Motor neuron (in vitro differentiated cells): ENCODE measurements at regions not wholly inside any gene's neighbourhood (a gene's known extent, or its start where the extent isn't known, plus 50 kb on each side); places are given as distances from the start of the nearest gene placed in this dataset.
"Not testable (repeated sequence)": the region's sequence is repeated elsewhere in the genome, so short reads cannot be mapped to it uniquely, and the experiment has no call there.

Experiments
- ATAC-seq, 8 experiments: fragments of 200-7000 bp; cut with Tn5 transposase; replicated peaks in 6 of 8; 2 replicates each; pipeline ENCODE4 v1.8.0; 2021; ENCODE audit warnings: mild to moderate bottlenecking in 8 of 8, moderate library complexity in 8 of 8
- H3K27ac ChIP-seq, 2 donors: fragments of 250-450 bp; sonication (Bioruptor Pico); 2 replicates each; pipeline ENCODE4 v1.9.0; 2021; ENCODE audit warnings: antibody characterized with exemption in 2 of 2, mild to moderate bottlenecking in 2 of 2, moderate library complexity in 1 of 2
- H3K4me1 ChIP-seq, 2 donors: fragments of 250-450 bp; sonication (Bioruptor Pico); replicated peaks in 1 of 2; 2 replicates each; pipeline ENCODE4 v1.6.1; 2021; ENCODE audit warnings: antibody characterized with exemption in 2 of 2, mild to moderate bottlenecking in 2 of 2, moderate library complexity in 1 of 2
- H3K4me3 ChIP-seq, 5 donors: fragments of 250-450 bp; sonication (Bioruptor Pico); 2 replicates each; pipeline ENCODE4 v1.9.0; 2021; ENCODE audit warnings: antibody characterized with exemption in 5 of 5, mild to moderate bottlenecking in 5 of 5, moderate library complexity in 4 of 5
- WGBS, 10 experiments: fragments of 450-650 bp; shearing (Covaris generic); methylation state at CpG; one replicate each; pipeline ENCODE4 v1.0.0; 2022; 5-methylcytosine and 5-hydroxymethylcytosine counted together
- in situ Hi-C, 9 experiments: fragments of 400-800 bp; cut with MboI; loops; one replicate each; pipeline ENCODE4 v1.15.0; 2021; ENCODE audit warnings: low sequenced_read_pairs in 9 of 9, low pct_unique_long_range_greater_than_20kb in 2 of 9; ENCODE audit not compliant: unreplicated experiment in 9 of 9

DNA sequence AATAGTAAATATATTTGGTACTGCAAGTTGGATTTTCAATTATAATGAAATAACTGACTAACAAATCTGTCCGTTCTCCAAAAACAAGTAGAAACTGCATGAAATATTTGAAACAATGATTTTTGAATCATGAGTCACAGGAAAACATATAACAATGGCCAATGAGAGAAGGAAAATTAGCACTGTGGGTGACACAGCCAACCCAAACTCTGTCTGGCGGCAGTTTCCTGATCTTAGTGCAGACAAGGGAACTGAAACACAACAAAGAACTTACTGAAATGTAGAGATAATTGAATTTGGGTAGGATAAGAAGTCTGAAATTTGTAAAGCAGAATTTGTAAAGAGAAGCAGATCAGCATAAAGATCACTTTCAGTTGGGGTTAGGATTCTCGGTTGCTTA lies 2743.3 kb upstream of the PCDH20 start:
- ATAC-seq: peak in 1 of 8 experiments; percentile 40
- in situ Hi-C loops: no loop called here
- Histone ChIP-seq H3K4me3 (no peak overlapping the region), H3K27ac (no peak overlapping the region), H3K4me1 (peaks cover 5 to 7% of the 10 kb centered on the region in 2 donors)
- 9 to 100% (median 85%) methylated on average over 1 to 3 of the region's 3 CpGs; no CpG with 5 or more reads in 1 of the 10 experiments for WGBS, 10 experiments

DNA sequence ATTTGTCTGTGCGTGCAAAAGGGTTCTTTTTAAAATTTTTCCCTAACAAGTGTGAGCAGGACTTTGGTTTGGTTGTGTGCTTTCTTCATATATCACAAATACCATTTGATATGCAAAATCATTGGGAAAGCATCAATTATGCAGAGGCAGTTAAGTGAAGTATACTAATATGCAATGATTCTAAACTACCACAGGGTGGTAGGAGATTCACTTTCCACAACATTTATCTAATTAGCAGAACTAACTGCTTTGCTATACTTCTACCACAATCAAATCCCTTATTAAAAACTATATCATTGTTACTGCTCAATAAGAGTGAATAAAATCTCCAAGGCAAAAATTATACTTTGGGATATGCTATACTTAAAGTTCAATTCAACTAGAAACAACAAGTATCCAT lies 2738.9 kb upstream of the PCDH20 start:
- 33 to 100% (median 80%) methylated on average over 1 of the region's 1 CpG; no CpG with 5 or more reads in 4 of the 10 experiments for WGBS, 10 experiments
- Histone ChIP-seq H3K4me1 (peaks cover 0 to 4% of the 10 kb centered on the region in 2 donors), H3K27ac (no peak overlapping the region), H3K4me3 (no peak overlapping the region)
- ATAC-seq: no peak
- in situ Hi-C loops: no loop called here

DNA sequence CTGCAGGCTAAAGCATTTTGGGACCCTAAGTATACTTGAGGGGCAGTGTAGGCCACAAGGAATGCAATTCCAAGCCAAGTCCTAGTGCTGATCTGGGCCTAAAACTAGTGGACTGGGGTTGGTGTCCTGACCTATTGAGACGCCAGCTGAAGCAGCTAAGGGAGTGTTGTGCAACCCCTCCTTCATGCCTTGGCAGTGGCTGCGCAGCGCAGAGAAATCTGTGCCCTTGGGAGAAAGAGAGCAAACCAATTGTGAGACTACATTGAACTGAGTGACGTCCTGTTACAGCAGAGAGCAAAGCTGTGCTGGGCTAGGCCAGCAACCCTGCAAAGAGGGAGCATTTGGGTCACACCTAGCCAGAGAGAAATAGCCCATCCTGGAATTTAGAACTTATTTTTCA lies 2715.0 kb upstream of the PCDH20 start:
- in situ Hi-C loops: no loop called here
- Histone ChIP-seq H3K4me3 (no peak overlapping the region), H3K27ac (no peak overlapping the region), H3K4me1 (no peaks in the 10 kb centered on the region)
- ATAC-seq: no peak
- 0 to 100% (median 85%) methylated on average over 1 to 4 of the region's 4 CpGs; no CpG with 5 or more reads in 4 of the 10 experiments for WGBS, 10 experiments

DNA sequence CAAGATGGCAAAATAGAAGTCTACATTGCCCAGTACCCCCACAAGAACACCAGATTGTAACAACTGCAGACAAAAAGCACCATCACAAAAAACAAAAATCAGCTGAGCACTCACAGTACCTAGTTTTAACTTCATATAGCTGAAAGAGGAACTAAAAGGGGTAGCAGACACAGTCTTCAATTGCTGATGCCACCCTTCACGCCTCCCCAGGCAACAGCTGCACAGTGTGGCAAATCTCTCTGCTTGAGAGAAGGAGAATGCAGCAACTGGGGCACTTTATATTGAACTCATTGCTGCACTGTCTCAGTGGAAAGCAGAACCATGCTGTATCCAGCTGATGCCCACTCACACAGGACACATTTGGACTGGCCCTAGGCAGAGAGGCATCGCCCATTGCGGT lies 2714.5 kb upstream of the PCDH20 start:
- peak in 2 of 8 experiments; percentile 15 to 20 for ATAC-seq
- Histone ChIP-seq H3K27ac (no peak overlapping the region), H3K4me1 (no peaks in the 10 kb centered on the region), H3K4me3 (no peak overlapping the region)
- in situ Hi-C loops: no loop called here
- 0 to 100% (median 42%) methylated on average over 1 to 2 of the region's 3 CpGs; no CpG with 5 or more reads in 3 of the 10 experiments for WGBS, 10 experiments

DNA sequence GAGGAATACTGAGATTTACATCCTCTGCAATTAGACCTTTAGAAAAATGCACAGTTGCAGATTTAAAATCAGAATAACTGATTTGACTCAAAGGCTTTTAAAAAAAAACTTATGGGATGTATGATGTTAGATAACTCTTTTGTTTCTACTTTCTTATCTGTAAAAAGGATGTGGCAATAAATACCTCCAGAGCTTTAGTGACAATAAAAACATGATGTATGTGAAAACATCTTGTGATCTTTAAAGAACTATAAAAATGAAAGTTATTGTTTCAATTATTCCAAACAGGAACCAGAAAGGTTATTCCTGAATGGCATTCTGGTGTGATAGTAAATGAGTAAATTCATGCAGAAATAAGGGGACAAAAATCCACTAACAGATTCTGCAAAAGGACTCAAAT lies 2712.2 kb upstream of the PCDH20 start:
- in situ Hi-C loops: no loop called here
- no peak overlapping the region for H3K27ac ChIP-seq
- no peak for ATAC-seq
- H3K4me3 ChIP-seq: no peak overlapping the region
- H3K4me1 ChIP-seq: no peaks in the 10 kb centered on the region

DNA sequence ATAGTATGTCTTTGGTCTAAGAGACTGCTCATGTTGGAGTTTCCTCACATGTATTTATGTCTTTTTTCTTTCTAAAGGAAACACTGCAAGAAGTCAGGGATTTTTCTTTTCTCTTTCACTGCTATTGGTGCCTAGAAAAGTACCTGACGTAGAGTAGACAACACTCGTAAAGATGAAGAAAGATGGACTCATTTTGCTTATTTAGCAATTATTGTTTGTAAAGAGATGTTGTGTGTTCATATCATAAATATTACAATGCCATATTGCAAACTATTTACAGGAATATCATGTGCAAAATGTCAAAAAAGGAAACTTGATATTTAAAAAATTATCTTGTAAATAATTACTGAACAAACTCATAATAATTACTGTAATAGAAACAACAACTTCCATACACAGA lies 2711.5 kb upstream of the PCDH20 start:
- Histone ChIP-seq H3K27ac (no peak overlapping the region), H3K4me1 (no peaks in the 10 kb centered on the region), H3K4me3 (no peak overlapping the region)
- ATAC-seq: no peak
- in situ Hi-C loops: no loop called here
- 8 to 100% (median 84%) methylated on average over 1 to 2 of the region's 2 CpGs; no CpG with 5 or more reads in 2 of the 10 experiments for WGBS, 10 experiments

DNA sequence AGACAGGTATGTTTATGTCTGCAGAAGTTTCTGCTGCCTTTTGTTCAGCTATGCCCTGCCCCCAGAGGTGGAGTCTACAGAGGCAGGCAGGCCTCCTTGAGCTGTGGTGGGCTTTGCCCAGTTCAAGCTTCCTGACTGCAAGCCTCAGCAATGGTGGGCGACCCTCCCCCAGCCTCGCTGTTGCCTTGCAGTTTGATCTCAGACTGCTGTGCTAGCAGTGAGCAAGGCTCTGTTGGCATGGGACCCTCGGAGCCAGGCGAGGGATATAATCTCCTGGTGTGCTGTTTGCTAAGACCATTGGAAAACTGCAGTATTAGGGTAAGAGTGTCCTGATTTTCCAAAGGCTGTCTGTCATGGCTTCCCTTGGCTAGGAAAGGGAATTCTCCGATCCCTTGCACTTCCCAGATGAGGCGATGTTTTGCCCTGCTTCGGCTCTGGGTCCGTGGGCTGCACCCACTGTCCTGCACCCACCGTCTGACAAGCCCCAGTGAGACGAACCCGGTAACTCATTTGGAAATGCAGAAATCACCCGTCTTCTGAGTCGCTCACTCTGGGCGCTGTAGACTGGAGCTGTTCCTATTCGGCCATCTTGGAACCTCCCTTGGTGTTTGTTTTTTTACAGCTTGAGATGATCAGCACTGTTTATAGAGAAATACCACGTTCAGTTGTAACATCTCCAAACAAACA lies 2705.5 kb upstream of the PCDH20 start:
- in situ Hi-C loops, H3K4me1 ChIP-seq, H3K27ac ChIP-seq, H3K4me3 ChIP-seq, ATAC-seq: not testable (repeated sequence)
- WGBS, 10 experiments: 20 to 100% (median 78%) methylated on average over 1 to 14 of the region's 16 CpGs; no CpG with 5 or more reads in 1 of the 10 experiments

DNA sequence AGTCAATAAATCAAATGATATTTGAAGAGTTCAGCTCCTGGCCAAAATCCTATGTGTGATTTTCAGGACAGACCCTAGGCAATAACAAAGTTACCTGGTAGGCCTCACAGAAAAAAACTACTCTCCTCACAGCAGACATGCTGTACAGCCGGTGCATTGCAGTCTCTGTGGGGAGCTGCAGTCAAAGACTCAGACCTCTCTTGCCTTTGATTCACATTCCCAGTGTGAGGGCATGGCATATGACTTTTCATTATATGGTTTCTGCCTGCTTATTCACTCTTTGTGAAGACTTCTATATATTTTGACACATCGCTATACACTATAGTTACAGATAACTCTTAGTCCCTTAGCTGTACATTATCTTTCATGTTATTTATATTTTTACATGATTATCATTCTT lies 2684.3 kb upstream of the PCDH20 start:
- in situ Hi-C loops: no loop called here

DNA sequence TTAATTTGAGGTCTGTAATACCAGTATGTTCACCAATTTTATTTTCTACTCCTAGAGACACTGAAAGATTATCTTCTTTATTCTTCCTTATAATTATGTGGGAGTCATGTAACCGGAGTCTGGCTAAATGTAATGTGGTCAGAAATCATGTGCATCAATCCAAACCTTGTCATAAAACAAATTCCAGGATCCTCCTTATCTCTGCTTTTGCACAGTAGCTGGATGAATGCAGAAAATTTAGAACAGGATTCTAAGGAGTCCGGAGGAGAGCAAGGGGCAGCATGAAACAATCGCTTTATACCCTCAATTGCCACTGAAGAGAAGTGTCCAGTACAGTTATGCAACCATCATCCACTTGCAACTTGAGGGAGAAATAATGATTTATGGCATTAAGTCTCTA lies 2674.7 kb upstream of the PCDH20 start:
- ATAC-seq: no peak
- Histone ChIP-seq H3K4me3 (no peak overlapping the region), H3K4me1 (no peaks in the 10 kb centered on the region), H3K27ac (no peak overlapping the region)
- in situ Hi-C loops: no loop called here
- 0 to 100% (median 86%) methylated on average over 1 to 3 of the region's 3 CpGs for WGBS, 10 experiments

More for the DNA sequence above, 2684.3 kb upstream of the PCDH20 start:
- Histone ChIP-seq H3K4me3 (no peak overlapping the region), H3K27ac (no peak overlapping the region), H3K4me1 (no peaks in the 10 kb centered on the region)
- WGBS, 10 experiments: 0 to 100% (median 60%) methylated on average over 1 to 2 of the region's 2 CpGs; no CpG with 5 or more reads in 1 of the 10 experiments
- ATAC-seq: peak in 1 of 8 experiments; percentile 25

DNA sequence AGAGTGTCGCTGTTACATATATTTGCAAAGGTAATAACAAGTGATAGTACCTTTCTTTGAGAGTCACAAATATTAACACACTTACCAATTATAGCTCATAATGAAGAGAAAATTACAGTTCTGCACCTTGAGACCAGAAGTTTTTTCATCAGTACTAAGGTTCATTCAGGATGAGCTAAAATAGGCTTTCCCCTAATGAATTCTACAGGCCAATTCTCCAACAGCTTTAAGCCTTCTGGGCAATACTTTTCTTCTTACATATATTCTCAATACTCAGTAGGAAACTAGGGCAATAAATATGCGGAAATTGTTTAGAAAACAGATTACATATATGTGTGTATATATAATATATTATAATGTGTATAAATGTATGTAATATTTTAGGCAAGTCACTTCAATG lies 2672.8 kb upstream of the PCDH20 start:
- 28 to 100% (median 63%) methylated on average over 1 to 2 of the region's 2 CpGs; no CpG with 5 or more reads in 2 of the 10 experiments for WGBS, 10 experiments
- no peak for ATAC-seq
- no peaks in the 10 kb centered on the region for H3K4me1 ChIP-seq
- H3K27ac ChIP-seq: no peak overlapping the region
- H3K4me3 ChIP-seq: no peak overlapping the region
- in situ Hi-C loops: no loop called here

DNA sequence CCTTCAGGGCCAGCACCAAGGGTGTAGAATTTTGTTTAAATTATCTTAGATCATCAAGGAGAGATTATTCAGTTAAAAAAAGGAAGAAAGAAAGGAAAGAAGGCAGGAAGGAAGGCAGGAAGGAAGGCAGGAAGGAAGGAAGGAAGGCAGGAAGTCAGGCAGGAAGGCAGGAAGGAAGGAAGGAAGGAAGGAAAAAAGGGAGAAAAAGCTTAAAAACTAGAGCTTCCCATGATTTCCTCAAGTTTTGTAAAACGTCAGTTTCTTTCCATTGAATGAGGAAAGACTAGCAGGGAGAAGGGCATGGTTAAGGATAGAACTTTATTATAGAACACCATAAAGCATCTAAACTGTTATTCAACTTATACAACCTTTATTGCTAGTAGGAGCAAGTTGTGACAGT lies 2672.0 kb upstream of the PCDH20 start:
- WGBS, 10 experiments: 0 to 100% (median 40%) methylated on average over 1 of the region's 1 CpG; no CpG with 5 or more reads in 2 of the 10 experiments
- no peaks in the 10 kb centered on the region for H3K4me1 ChIP-seq
- H3K27ac ChIP-seq: no peak overlapping the region
- in situ Hi-C loops: no loop called here
- no peak for ATAC-seq
- H3K4me3 ChIP-seq: no peak overlapping the region

DNA sequence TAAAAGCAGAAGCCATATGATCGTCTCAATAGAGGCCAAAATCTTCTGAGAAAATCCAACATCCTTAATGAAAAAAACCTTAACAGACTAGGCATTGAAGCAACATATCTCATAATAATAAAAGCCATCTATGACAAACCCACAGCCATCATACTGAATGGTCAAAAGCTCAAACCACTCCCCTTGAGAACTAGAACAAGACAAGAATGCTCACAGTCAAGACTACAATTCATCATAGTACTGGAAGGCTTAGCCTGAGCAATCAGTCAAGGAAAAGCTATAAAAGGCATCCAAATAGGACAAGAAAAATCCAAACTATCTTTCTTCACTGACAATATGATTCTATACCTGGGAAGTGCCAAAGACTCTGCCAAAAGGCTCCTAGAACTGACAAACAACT lies 2668.2 kb upstream of the PCDH20 start:
- Histone ChIP-seq H3K4me1 (no peaks in the 10 kb centered on the region), H3K27ac (no peak overlapping the region), H3K4me3 (no peak overlapping the region)
- no peak for ATAC-seq
- WGBS, 10 experiments: 20 to 100% (median 71%) methylated on average over 1 of the region's 1 CpG; no CpG with 5 or more reads in 4 of the 10 experiments
- in situ Hi-C loops: no loop called here

DNA sequence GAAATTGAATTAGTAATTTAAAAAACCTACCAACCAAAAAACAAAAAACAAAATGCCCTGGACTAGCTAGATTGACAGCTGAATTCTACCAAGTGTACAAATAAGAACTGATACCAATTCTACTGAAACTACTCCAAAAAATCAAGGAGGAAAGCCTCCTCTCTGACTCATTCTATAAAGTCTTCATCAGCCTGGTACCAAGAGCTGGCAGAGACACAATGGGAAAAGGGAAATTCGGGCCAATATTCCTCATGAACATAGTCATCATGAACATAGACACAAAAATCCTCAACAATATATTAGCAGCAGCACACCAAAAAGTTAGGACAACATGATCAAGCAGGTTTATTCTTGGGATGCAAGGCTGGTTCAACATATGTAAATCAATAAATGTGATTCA lies 2667.7 kb upstream of the PCDH20 start:
- no peak for ATAC-seq
- Histone ChIP-seq H3K4me1 (no peaks in the 10 kb centered on the region), H3K27ac (no peak overlapping the region), H3K4me3 (no peak overlapping the region)
- 0 to 100% (median 83%) methylated on average over 1 of the region's 1 CpG; no CpG with 5 or more reads in 2 of the 10 experiments for WGBS, 10 experiments
- in situ Hi-C loops: no loop called here

DNA sequence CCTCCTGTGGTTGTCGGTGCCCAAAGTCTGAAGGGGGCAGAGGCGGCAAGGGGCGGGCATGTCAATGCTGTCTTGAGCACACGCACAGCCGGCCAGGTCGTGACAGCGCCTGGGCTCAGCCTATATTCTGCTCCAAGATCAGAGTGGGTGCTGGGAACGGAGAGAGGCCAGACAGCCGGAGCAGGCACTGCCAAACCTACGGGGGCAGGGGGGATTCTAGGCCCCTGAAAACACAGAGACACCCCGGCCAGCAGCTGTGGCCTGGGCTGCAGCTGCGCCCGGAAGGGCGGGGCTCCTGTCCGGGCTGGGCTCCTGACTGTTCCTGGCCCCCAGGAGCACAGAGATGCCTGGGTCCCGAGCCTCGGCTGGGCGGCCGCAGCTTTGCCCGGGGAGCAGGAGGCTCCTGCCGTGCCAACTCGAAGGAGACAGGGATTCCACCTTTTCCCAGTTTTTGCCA lies 2662.9 kb upstream of the PCDH20 start:
- WGBS, 10 experiments: 97 to 100% methylated on average over 5 to 6 of the region's 22 CpGs; no CpG with 5 or more reads in 8 of the 10 experiments
- in situ Hi-C loops: no loop called here
- no peak overlapping the region for H3K4me3 ChIP-seq
- H3K27ac ChIP-seq: no peak overlapping the region
- H3K4me1 ChIP-seq: no peaks in the 10 kb centered on the region
- ATAC-seq: no peak
